ENCODE measurements at regions not wholly inside any gene's neighbourhood (a gene's known extent, or its start where the extent isn't known, plus 50 kb on each side); places are given as distances from the start of the nearest gene placed in this dataset.

DNA sequence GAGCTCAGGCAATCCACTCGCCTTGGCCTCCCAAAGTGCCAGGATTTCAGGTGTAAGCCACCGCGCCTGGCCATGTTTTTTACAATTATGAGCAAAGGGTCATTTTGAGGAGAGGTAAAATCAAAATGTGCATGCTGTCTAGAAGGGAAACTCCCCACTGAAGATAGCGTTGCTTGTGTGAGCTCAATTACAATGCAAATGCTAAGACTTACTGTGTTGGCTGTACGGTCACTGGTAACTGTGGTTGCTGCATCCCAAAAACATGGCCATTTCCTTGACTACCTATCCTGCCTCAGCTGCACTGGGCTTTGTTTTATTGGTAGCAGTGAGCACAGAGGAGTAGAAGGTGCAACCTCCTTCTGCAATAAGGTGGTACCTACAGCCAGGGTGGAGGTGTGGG lies 77.4 kb upstream of the SPATA31E1 start:
- ATAC-seq (ENCODE audit: insufficient number of reproducible peaks, low FRiP score, low read depth) (no peak), DNase-seq (ENCODE audit: low spot score) (no peak)
- Histone ChIP-seq H3K4me3 (no peak overlapping the region), H3K36me3 (no peaks in the 10 kb centered on the region), H3K27ac (no peak overlapping the region), H3K9me3 (no peaks in the 10 kb centered on the region), H3K4me1 (ENCODE audit: control insufficient read depth in 1 of 2, low read depth in 2 of 2) (no peaks in the 10 kb centered on the region), H3K27me3 (replicated peaks; ENCODE audit: insufficient read depth) (no peaks in the 10 kb centered on the region)
- TF ChIP-seq, protein P1, sequence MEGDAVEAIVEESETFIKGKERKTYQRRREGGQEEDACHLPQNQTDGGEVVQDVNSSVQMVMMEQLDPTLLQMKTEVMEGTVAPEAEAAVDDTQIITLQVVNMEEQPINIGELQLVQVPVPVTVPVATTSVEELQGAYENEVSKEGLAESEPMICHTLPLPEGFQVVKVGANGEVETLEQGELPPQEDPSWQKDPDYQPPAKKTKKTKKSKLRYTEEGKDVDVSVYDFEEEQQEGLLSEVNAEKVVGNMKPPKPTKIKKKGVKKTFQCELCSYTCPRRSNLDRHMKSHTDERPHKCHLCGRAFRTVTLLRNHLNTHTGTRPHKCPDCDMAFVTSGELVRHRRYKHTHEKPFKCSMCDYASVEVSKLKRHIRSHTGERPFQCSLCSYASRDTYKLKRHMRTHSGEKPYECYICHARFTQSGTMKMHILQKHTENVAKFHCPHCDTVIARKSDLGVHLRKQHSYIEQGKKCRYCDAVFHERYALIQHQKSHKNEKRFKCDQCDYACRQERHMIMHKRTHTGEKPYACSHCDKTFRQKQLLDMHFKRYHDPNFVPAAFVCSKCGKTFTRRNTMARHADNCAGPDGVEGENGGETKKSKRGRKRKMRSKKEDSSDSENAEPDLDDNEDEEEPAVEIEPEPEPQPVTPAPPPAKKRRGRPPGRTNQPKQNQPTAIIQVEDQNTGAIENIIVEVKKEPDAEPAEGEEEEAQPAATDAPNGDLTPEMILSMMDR (IDR thresholded peaks at IDR 0.05): no peak

DNA sequence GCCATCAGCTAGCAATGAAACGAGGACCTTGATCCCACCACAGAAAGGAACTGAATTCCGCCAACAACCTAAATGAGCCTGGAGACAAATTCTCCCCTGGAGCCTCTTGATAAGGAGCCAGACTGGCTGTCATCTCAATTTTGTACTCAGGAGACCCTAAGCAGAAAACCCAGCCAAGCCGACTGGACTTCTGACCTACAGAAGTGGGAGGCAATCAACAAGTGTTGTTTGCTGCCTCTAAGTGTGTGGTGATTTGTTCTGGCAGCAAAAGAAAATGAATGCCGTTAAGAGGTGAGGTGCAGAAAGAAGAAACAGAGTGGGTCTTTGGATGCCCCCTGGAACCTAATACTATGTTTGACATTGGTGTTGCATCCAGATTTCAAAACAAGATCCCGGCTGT lies 72.7 kb upstream of the SPATA31E1 start:
- H3K36me3 ChIP-seq: no peaks in the 10 kb centered on the region
- no peaks in the 10 kb centered on the region for H3K9me3 ChIP-seq
- H3K4me1 ChIP-seq (ENCODE audit: control insufficient read depth in 1 of 2, low read depth in 2 of 2): no peaks in the 10 kb centered on the region
- TF ChIP-seq, protein P1 (IDR thresholded peaks at IDR 0.05): no peak
- ATAC-seq (ENCODE audit: insufficient number of reproducible peaks, low FRiP score, low read depth) (no peak), DNase-seq (ENCODE audit: low spot score) (no peak)
- no peak overlapping the region for H3K4me3 ChIP-seq
- H3K27me3 ChIP-seq (replicated peaks; ENCODE audit: insufficient read depth): no peaks in the 10 kb centered on the region
- H3K27ac ChIP-seq: no peak overlapping the region

DNA sequence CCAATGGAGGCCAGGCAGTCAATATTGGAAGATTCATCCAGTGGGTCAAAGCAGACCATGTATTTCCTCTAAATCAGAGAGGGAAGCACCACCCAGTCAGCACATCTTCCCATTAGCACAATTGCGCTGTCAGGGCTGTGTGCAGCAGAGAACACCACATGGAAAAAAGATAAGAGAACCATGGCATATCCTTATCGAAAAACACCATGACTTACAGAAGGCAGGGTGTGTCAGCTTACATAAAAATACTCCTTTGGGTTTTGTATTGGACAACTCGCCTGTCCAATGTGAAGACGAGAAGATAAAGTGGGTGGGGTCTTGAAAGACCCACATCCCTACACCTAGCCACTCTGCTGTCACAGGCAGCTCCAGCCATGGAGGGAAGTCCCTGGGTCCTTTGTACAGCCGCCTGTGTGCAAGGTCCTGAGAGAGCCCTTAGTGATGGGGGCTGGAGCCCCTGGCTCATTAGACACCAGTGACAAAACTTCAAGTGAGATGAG lies 71.9 kb upstream of the SPATA31E1 start:
- TF ChIP-seq, protein P1 (IDR thresholded peaks at IDR 0.05): no peak
- Histone ChIP-seq H3K9me3 (no peaks in the 10 kb centered on the region), H3K36me3 (no peaks in the 10 kb centered on the region), H3K4me3 (no peak overlapping the region), H3K4me1 (ENCODE audit: control insufficient read depth in 1 of 2, low read depth in 2 of 2) (no peaks in the 10 kb centered on the region), H3K27me3 (replicated peaks; ENCODE audit: insufficient read depth) (no peaks in the 10 kb centered on the region), H3K27ac (no peak overlapping the region)
- no peak for DNase-seq (ENCODE audit: low spot score)
- ATAC-seq (ENCODE audit: insufficient number of reproducible peaks, low FRiP score, low read depth): no peak

DNA sequence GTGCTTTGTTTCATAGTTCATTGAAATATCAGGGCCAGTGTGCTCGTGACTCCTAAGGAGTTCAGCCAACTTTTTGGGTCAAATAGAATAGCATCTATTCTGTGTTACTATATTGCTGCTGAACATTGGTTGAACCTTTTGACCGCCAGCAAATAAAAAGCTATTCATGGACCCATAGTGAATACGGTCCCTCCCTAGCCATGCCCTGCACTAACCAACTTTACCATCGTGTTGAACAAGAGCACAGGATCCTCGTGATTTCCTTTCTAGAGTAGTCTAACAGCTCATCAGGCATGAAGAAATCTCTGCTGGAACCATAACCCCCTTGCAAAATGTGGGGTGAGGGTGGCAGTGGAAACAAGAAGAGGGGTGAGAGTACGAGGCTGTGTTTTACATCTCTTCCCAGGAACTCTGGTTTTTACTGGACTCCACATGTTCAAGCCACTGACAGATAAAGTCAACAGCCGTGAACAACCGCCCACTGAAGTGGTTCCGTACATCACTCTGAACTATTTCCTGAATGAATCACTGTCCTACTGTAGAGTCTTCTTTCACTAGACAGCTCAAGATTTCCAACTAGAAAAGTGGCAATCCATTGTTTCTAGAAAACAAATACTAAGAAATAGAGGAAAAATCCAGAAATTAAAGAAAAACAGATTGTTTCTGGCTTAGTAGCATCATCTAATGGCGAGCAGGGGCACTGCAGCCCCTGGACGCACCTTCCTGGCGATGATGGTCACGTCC lies 70.1 kb upstream of the SPATA31E1 start:
- no peaks in the 10 kb centered on the region for H3K4me1 ChIP-seq (ENCODE audit: control insufficient read depth in 1 of 2, low read depth in 2 of 2)
- H3K27me3 ChIP-seq (replicated peaks; ENCODE audit: insufficient read depth): no peaks in the 10 kb centered on the region
- TF ChIP-seq, protein P1 (IDR thresholded peaks at IDR 0.05): peak; percentile 78
- no peaks in the 10 kb centered on the region for H3K9me3 ChIP-seq
- DNase-seq (ENCODE audit: low spot score) (no peak), ATAC-seq (ENCODE audit: insufficient number of reproducible peaks, low FRiP score, low read depth) (peak; percentile 42)
- no peak overlapping the region for H3K27ac ChIP-seq
- H3K4me3 ChIP-seq: no peak overlapping the region
- no peaks in the 10 kb centered on the region for H3K36me3 ChIP-seq

DNA sequence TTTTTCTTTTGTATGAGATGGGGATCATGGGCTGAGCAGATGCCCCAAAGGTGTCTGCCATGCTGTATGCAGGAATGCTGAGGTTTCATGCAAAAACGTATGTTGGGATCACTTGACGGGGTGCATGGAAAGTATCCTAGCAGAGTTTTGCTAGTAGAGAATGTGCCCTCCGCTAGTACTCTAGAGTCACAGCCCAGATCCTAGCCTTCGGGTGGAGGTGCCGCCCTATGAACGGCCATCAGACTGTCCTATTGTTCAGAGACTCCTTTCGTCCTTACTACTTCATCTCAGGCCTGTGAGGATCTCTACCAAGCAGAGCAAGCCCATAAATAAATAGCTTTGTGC lies 69.6 kb upstream of the SPATA31E1 start:
- ATAC-seq (ENCODE audit: insufficient number of reproducible peaks, low FRiP score, low read depth) (no peak), DNase-seq (ENCODE audit: low spot score) (no peak)
- TF ChIP-seq, protein P1 (IDR thresholded peaks at IDR 0.05): no peak

More for the DNA sequence above, 69.6 kb upstream of the SPATA31E1 start:
- H3K4me3 ChIP-seq: no peak overlapping the region
- no peaks in the 10 kb centered on the region for H3K27me3 ChIP-seq (replicated peaks; ENCODE audit: insufficient read depth)
- no peaks in the 10 kb centered on the region for H3K4me1 ChIP-seq (ENCODE audit: control insufficient read depth in 1 of 2, low read depth in 2 of 2)
- H3K27ac ChIP-seq: no peak overlapping the region
- no peaks in the 10 kb centered on the region for H3K36me3 ChIP-seq
- H3K9me3 ChIP-seq: no peaks in the 10 kb centered on the region

Data from thoracic aorta (tissue), 2 donors.